Nephron (organoid): ENCODE measurements at regions not wholly inside any gene's neighbourhood (a gene's known extent, or its start where the extent isn't known, plus 50 kb on each side); places are given as distances from the start of the nearest gene placed in this dataset.

ENCODE experiments used
- H3K27ac Mint-ChIP-seq, 3 experiments: 2 replicates each; pipeline ENCODE4 v1.8.0; 2020; ENCODE audit warnings: mixed read lengths in 3 of 3, mild to moderate bottlenecking in 2 of 3, moderate library complexity in 1 of 3
- H3K27me3 Mint-ChIP-seq: 2 replicates; pipeline ENCODE4 v1.8.0; 2021; ENCODE audit warnings: low read depth, mild to moderate bottlenecking, moderate library complexity, mixed read lengths
- H3K36me3 Mint-ChIP-seq: 2 replicates; pipeline ENCODE4 v1.8.0; 2020; ENCODE audit warnings: low read depth, mixed read lengths
- H3K4me1 Mint-ChIP-seq: 2 replicates; pipeline ENCODE4 v1.8.0; 2020; ENCODE audit warnings: mixed read lengths
- H3K4me3 Mint-ChIP-seq, 3 experiments: 2 replicates each; pipeline ENCODE4 v1.8.0; 2020; ENCODE audit warnings: mild to moderate bottlenecking in 3 of 3, mixed read lengths in 3 of 3, moderate library complexity in 2 of 3
- H3K9me3 Mint-ChIP-seq: 2 replicates; pipeline ENCODE4 v1.8.0; 2020; ENCODE audit warnings: mixed read lengths
- CTCF ChIP-seq, 3 experiments: fragments of 200-600 bp; sonication (generic); IDR thresholded peaks; one replicate each; pipeline ENCODE4 v1.5.0; 2021; ENCODE audit warnings: antibody characterized with exemption in 3 of 3; ENCODE audit not compliant: unreplicated experiment in 3 of 3

GRCh38 chr9:89801341-89801740, 196.5 kb downstream of the GADD45G start:
- Mint-ChIP-seq H3K27me3 (peaks cover 30% of the 10 kb centered on the region), H3K4me1 (peaks cover 78% of the 10 kb centered on the region), H3K36me3 (no peaks in the 10 kb centered on the region), H3K9me3 (no peaks in the 10 kb centered on the region), H3K27ac (peak overlapping the region in 1 of 3 experiments; percentile 73), H3K4me3 (no peak overlapping the region)
- no peak for TF ChIP-seq CTCF (IDR thresholded peaks at IDR 0.05; ENCODE audit: unreplicated experiment in 3 of 3)

DNA sequence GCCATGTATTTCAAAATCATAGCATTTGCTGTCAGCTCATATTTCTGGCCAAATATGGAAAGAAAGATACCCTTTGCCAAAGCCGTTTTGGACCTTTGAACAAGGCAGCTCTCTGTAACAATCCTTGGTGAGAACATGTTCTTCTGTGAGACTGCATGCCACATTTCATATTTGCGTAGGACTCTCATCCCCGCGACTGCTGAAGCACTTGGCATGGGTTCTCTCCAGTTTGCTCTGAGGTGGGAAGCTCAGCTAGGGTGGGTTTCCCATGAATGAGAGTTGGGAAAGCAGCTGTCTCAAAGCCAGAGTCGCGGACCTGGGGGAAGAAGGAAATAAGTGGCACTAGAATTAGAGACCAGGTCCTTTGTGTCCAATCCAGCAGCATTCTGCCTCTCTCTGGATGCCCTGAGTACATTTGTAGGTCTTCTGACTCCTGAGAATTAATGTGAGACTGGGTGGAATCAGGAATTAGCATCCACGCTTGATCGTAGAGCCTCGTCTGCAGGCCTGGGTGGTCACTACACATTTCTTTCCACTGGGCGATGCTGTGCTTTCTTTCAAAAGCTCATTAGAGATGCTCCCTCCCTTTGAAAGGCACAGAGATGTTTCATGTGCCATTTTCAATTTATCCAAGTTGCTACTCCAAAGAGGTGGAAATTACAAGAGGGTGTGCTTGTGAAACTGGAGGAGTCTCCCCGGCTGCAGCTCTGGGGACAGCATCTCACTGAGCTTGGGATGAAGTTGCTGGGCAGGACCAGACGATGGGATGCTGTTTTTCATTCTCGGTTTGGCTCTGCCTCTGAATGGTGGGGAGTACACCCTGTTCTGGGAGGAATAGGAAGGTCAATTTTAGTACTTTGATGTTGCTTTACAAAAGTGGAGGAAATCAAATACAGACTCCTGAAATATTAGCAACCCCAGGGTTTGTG, 197.2 kb downstream of the GADD45G start:
- H3K9me3 Mint-ChIP-seq = no peaks in the 10 kb centered on the region
- no peak for TF ChIP-seq CTCF (IDR thresholded peaks at IDR 0.05; ENCODE audit: unreplicated experiment in 3 of 3)
- peaks cover 30% of the 10 kb centered on the region for H3K27me3 Mint-ChIP-seq
- H3K27ac Mint-ChIP-seq = peak overlapping the region in 2 of 3 experiments; percentile 58 to 73
- H3K36me3 Mint-ChIP-seq = no peaks in the 10 kb centered on the region
- H3K4me1 Mint-ChIP-seq = peaks cover 81% of the 10 kb centered on the region
- H3K4me3 Mint-ChIP-seq = no peak overlapping the region

DNA sequence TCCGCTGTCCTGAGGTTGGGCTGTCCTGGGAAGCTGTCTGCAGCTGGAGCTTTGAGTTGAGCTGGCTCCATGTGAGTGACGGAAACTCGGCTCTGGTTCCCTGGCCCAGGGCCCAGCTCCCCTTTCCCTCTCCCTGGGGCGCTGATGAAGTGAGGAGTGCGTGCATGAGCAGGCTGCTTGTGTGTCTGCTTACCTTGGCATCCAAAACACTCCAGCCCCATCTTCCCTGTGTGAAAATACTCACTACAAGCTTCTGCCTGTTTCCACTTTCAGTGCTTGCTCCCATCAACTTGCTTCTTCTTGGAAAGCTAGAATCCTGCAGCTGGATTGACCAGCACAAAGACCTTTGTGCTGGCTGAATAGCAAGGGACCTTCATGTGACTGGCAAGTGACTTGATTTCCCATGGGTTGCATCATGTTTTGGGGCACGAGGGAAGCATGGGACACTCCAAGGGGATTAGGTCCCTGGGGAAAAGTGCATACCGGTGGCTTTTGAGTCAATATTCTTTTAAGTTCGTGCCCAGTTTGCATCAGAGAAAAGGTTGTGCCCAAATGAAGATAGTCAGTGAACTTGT, 198.1 kb downstream of the GADD45G start:
- H3K27me3 Mint-ChIP-seq = peaks cover 30% of the 10 kb centered on the region
- no peaks in the 10 kb centered on the region for H3K9me3 Mint-ChIP-seq
- peak overlapping the region in 2 of 3 experiments; percentile 48 to 73 for H3K27ac Mint-ChIP-seq
- H3K36me3 Mint-ChIP-seq = no peaks in the 10 kb centered on the region
- H3K4me3 Mint-ChIP-seq = peak overlapping the region in 1 of 3 experiments; percentile 28
- peaks cover 81% of the 10 kb centered on the region for H3K4me1 Mint-ChIP-seq
- no peak for TF ChIP-seq CTCF (IDR thresholded peaks at IDR 0.05; ENCODE audit: unreplicated experiment in 3 of 3)

- no peak for TF ChIP-seq CTCF (IDR thresholded peaks at IDR 0.05; ENCODE audit: unreplicated experiment in 3 of 3)
- H3K36me3 Mint-ChIP-seq = no peaks in the 10 kb centered on the region
- no peak overlapping the region for H3K4me3 Mint-ChIP-seq
- H3K4me1 Mint-ChIP-seq = peaks cover 82% of the 10 kb centered on the region
- H3K9me3 Mint-ChIP-seq = no peaks in the 10 kb centered on the region
- peaks cover 32% of the 10 kb centered on the region for H3K27me3 Mint-ChIP-seq
- no peak overlapping the region for H3K27ac Mint-ChIP-seq
Measured at GRCh38 chr9:89803403-89803802, 198.6 kb downstream of the GADD45G start.

DNA sequence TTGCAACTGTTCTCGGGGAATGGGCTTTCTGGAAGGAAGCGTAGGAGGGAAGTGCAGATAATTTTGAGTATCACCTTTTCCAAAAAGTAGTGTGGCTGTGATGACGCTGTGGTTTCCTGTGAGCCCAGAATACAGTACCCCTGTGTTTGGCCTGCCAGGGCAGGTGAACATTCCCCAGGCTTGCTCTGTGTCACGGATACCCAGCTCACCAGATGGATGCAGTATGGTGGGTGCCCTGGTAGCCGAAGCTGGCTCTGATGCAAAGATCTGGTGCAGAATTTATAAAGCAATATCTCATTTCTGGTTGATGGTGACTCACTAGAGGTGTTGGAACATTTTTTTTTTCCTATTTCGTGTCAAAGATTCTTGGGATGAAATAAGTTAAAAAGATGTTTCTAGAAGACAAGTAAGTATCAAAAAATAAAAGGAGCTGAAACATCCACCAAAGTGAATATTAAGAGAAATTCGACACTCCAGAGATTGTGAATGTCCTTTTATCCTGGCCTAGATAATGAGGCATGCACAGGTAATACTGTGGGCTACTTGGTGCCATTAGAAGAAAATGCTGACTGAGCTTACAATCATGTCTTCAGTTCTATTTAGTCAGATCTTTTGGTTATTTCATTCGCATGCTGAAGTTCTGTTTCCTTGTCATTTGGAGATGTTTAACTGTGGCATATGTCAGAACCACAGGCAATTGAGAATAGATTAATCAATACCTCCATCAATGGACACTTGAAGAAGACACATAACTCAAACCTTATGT, 200.1 kb downstream of the GADD45G start:
- Mint-ChIP-seq H3K9me3 (no peaks in the 10 kb centered on the region), H3K27me3 (peaks cover 34% of the 10 kb centered on the region), H3K27ac (no peak overlapping the region), H3K4me3 (no peak overlapping the region), H3K4me1 (peaks cover 85% of the 10 kb centered on the region), H3K36me3 (no peaks in the 10 kb centered on the region)
- no peak for TF ChIP-seq CTCF (IDR thresholded peaks at IDR 0.05; ENCODE audit: unreplicated experiment in 3 of 3)
